MM.1S (cell line): ENCODE measurements at regions not wholly inside any gene's neighbourhood (a gene's known extent, or its start where the extent isn't known, plus 50 kb on each side); places are given as distances from the start of the nearest gene placed in this dataset.

Experiments used
- DNase-seq: peaks from one replicate; pipeline ENCODE4 v3.0.0-alpha.2; 2015
- H2AFZ ChIP-seq: fragments of 300-600 bp; sonication (generic); 2 replicates; pipeline ENCODE4 v1.6.0; 2016; ENCODE audit warnings: antibody characterized with exemption, low read length
- H3F3A ChIP-seq: fragments of 300-600 bp; sonication (generic); 2 replicates; pipeline ENCODE4 v1.6.1; 2016; ENCODE audit warnings: mild to moderate bottlenecking, antibody characterized with exemption, low read length, moderate library complexity, mixed read lengths; ENCODE audit not compliant: insufficient read depth
- H3K27ac ChIP-seq: fragments of 300-600 bp; sonication (generic); 2 replicates; pipeline ENCODE4 v1.5.1; 2016; ENCODE audit warnings: mild to moderate bottlenecking, low read length
- H3K27me3 ChIP-seq: fragments of 300-600 bp; sonication (generic); replicated peaks from 2 replicates; pipeline ENCODE4 v1.6.0; 2016; ENCODE audit warnings: low read length; ENCODE audit not compliant: insufficient read depth
- H3K36me3 ChIP-seq: fragments of 300-600 bp; sonication (generic); replicated peaks from 2 replicates; pipeline ENCODE4 v1.6.1; 2016; ENCODE audit warnings: mild to moderate bottlenecking, low read length, mixed read lengths; ENCODE audit not compliant: insufficient read depth
- H3K4me1 ChIP-seq: fragments of 300-600 bp; sonication (generic); 2 replicates; pipeline ENCODE4 v1.6.1; 2016; ENCODE audit warnings: low read length, mixed read lengths
- H3K4me2 ChIP-seq: fragments of 300-600 bp; sonication (generic); 2 replicates; pipeline ENCODE4 v1.6.0; 2016; ENCODE audit warnings: low read depth, low read length
- H3K4me3 ChIP-seq: fragments of 300-600 bp; sonication (generic); 2 replicates; pipeline ENCODE4 v1.5.1; 2016; ENCODE audit warnings: low read length, mixed read lengths
- H3K79me2 ChIP-seq: fragments of 300-600 bp; sonication (generic); 2 replicates; pipeline ENCODE4 v1.6.1; 2016; ENCODE audit warnings: mixed run types, low read length, mixed read lengths
- H3K9ac ChIP-seq: fragments of 300-600 bp; sonication (generic); 2 replicates; pipeline ENCODE4 v1.6.1; 2016; ENCODE audit warnings: low read length, mixed read lengths
- H3K9me2 ChIP-seq: fragments of 300-600 bp; sonication (generic); replicated peaks from 2 replicates; pipeline ENCODE4 v1.6.1; 2016; ENCODE audit warnings: mild to moderate bottlenecking, low read length, mixed read lengths; ENCODE audit not compliant: insufficient read depth
- H3K9me3 ChIP-seq: fragments of 300-600 bp; sonication (generic); replicated peaks from 2 replicates; pipeline ENCODE4 v1.6.1; 2016; ENCODE audit warnings: mild to moderate bottlenecking, low read length, mixed read lengths; ENCODE audit not compliant: insufficient read depth
- H4K20me1 ChIP-seq: fragments of 300-600 bp; sonication (generic); 2 replicates; pipeline ENCODE4 v1.6.1; 2016; ENCODE audit warnings: mild to moderate bottlenecking, low read length, moderate library complexity, mixed read lengths; ENCODE audit not compliant: insufficient read depth
- CTCF ChIP-seq: fragments of 300-600 bp; sonication (generic); IDR thresholded peaks from 2 replicates; pipeline ENCODE4 v1.5.1; 2016; ENCODE audit warnings: antibody characterized with exemption, low read length, mixed read lengths
- EZH2 ChIP-seq: fragments of 300-600 bp; sonication (generic); optimal IDR thresholded peaks from 2 replicates; pipeline ENCODE3; 2017; ENCODE audit warnings: low read depth, mild to moderate bottlenecking, antibody characterized with exemption, low read length, mixed read lengths
- EZH2phosphoT487 ChIP-seq: fragments of 300-600 bp; sonication (generic); IDR thresholded peaks from 2 replicates; pipeline ENCODE4 v1.6.1; 2018; ENCODE audit warnings: antibody characterized with exemption, low read length

DNA sequence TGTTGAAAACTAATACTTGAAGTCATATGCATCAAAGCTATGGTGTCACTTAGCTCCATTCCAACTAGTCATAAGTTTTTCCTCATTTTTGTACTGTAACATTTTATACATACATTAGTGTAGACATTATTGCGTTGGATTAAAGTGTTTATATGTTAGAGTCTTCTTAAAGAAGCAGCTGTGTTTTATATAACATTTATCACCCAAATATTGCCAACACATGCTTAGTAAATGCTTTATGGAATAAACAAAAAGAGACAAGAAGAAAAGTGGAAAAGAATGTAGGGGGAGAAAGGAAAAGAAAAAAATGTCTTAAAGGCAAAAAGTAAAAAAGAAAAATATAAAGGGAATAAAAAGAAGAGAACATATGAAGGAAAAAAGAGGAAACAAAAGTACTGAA is 1314.3 kb upstream of the CELF4 start:
- Histone ChIP-seq H2AFZ (no peak overlapping the region), H3K79me2 (no peaks in the 10 kb centered on the region), H3K27me3 (no peaks in the 10 kb centered on the region), H3K9ac (no peak overlapping the region), H3K9me2 (no peaks in the 10 kb centered on the region), H4K20me1 (no peaks in the 10 kb centered on the region), H3K4me3 (no peak overlapping the region), H3F3A (no peaks in the 10 kb centered on the region), H3K4me2 (no peak overlapping the region), H3K4me1 (no peaks in the 10 kb centered on the region), H3K27ac (no peak overlapping the region), H3K36me3 (no peaks in the 10 kb centered on the region), H3K9me3 (no peaks in the 10 kb centered on the region)
- no peak for TF ChIP-seq EZH2phosphoT487
- no peak for DNase-seq

GRCh38 chr18:38872342-38872741 is 1306.7 kb upstream of the CELF4 start:
- H2AFZ ChIP-seq: no peak overlapping the region
- no peak for DNase-seq
- H3K9ac ChIP-seq: no peak overlapping the region

DNA sequence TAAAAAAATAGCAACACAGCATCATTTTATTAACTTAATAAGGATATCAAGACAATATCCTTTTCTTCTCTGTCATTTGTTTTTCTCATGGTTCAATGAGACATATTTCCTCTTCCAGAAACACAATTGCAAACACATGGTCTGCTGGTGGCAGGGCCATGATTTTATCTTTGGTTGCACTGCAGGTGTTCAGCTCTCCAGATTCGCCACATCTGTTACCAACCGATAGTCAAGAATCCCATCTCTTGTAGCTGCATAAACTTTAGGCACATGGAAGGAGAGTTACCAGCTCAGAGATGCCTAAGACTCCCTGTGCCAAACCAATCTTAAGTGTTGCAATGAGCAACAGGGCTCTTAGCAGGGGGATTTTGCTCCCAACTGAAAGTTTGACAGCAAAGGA is 1303.2 kb upstream of the CELF4 start:
- Histone ChIP-seq H3K9me2 (no peaks in the 10 kb centered on the region), H3K27ac (no peak overlapping the region), H3K36me3 (no peaks in the 10 kb centered on the region), H2AFZ (no peak overlapping the region), H3K4me2 (no peak overlapping the region), H4K20me1 (no peaks in the 10 kb centered on the region), H3K4me1 (no peaks in the 10 kb centered on the region), H3K79me2 (no peaks in the 10 kb centered on the region), H3K9me3 (no peaks in the 10 kb centered on the region), H3K27me3 (no peaks in the 10 kb centered on the region), H3K4me3 (no peak overlapping the region), H3K9ac (no peak overlapping the region), H3F3A (no peaks in the 10 kb centered on the region)
- no peak for TF ChIP-seq EZH2
- DNase-seq: no peak

More at GRCh38 chr18:38872342-38872741, 1306.7 kb upstream of the CELF4 start:
- TF ChIP-seq EZH2 (no peak), CTCF (no peak), EZH2phosphoT487 (no peak)
- Histone ChIP-seq H3K9me2 (no peaks in the 10 kb centered on the region), H3F3A (no peaks in the 10 kb centered on the region), H3K4me2 (no peak overlapping the region), H3K36me3 (no peaks in the 10 kb centered on the region), H3K4me3 (no peak overlapping the region), H4K20me1 (no peaks in the 10 kb centered on the region), H3K27me3 (no peaks in the 10 kb centered on the region), H3K4me1 (no peaks in the 10 kb centered on the region), H3K27ac (no peak overlapping the region), H3K79me2 (no peaks in the 10 kb centered on the region), H3K9me3 (no peaks in the 10 kb centered on the region)

DNA sequence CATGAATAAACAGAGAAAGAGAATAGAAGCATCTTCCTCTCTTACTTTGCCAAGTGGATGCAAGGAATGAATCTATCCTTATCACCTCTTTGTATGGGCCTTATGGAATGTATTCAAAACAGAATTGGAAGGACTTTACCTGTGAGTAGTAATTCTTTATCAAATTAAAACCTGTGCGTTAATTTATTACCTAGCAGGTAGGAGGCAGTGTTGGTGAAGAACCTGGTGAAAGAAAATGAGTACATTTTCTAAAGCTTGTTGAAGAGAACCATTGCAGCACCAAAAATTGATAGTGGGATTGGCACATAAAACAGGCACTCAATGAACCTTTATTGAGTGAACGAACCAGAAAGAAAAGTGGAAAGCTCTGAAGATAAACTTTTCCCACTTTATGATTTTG is 1302.1 kb upstream of the CELF4 start:
- no peak overlapping the region for H3K9ac ChIP-seq
- TF ChIP-seq EZH2 (no peak), EZH2phosphoT487 (no peak)

DNA sequence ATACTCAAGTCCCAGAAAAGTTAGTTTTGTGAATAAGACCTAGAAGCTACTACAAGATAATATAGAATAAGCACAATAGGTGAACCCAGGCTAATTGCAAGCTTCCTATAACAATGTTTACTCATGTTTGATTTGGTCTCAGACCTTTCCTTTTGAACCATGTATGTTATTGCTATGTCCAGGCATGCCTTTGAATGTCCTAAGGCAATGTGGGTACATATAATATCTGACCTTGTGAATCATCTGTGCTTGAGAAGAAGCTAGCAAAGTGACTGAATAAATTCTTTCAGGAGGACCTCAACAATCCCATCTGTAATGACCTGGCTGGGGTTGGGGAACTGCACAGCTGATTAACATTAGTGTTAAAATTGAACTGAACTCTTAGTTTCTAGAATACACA is 1285.9 kb upstream of the CELF4 start:
- no peak for DNase-seq
- H3K79me2 ChIP-seq: no peaks in the 10 kb centered on the region
- H3F3A ChIP-seq: no peaks in the 10 kb centered on the region
- H3K4me2 ChIP-seq: no peak overlapping the region
- no peaks in the 10 kb centered on the region for H3K36me3 ChIP-seq
- no peaks in the 10 kb centered on the region for H3K27me3 ChIP-seq
- no peak overlapping the region for H3K27ac ChIP-seq
- no peaks in the 10 kb centered on the region for H3K4me1 ChIP-seq
- TF ChIP-seq EZH2phosphoT487 (no peak), CTCF (no peak), EZH2 (no peak)
- H3K9me3 ChIP-seq: no peaks in the 10 kb centered on the region
- H2AFZ ChIP-seq: no peak overlapping the region
- no peak overlapping the region for H3K4me3 ChIP-seq
- H4K20me1 ChIP-seq: no peaks in the 10 kb centered on the region
- H3K9ac ChIP-seq: no peak overlapping the region
- no peaks in the 10 kb centered on the region for H3K9me2 ChIP-seq

More for the DNA sequence above, 1302.1 kb upstream of the CELF4 start:
- Histone ChIP-seq H3K4me3 (no peak overlapping the region), H3K4me1 (no peaks in the 10 kb centered on the region), H3K79me2 (no peaks in the 10 kb centered on the region), H3K27me3 (no peaks in the 10 kb centered on the region), H4K20me1 (no peaks in the 10 kb centered on the region), H3K36me3 (no peaks in the 10 kb centered on the region), H3K9me2 (no peaks in the 10 kb centered on the region), H3K4me2 (no peak overlapping the region), H3K27ac (no peak overlapping the region), H3F3A (no peaks in the 10 kb centered on the region), H2AFZ (no peak overlapping the region), H3K9me3 (no peaks in the 10 kb centered on the region)
- no peak for DNase-seq
